ENCODE measurements at regions not wholly inside any gene's neighbourhood (a gene's known extent, or its start where the extent isn't known, plus 50 kb on each side); places are given as distances from the start of the nearest gene placed in this dataset.

DNA sequence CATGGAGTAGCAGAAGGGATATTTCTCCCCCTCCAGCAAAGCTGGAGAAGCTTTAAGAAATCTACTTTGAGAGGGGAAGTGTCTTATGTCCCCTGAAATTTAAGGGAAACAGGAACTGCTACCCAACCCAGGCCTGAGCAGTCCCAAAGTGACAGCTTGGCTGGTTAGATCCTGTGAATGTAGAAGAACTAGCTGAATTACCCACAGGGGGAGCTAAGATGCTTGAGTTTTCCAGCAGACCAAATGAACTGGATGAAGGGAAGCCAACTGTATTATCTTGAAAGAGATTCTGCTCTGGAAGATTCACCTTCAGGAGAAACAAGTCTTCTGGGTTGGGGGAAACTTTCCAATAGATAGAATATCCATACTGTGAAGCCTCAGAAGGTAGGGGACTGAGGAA is 303.3 kb upstream of the MMS22L start:
- no peak for FAIRE-seq
- H3K4me2 ChIP-seq (ENCODE audit: control insufficient read depth, insufficient read depth), result no peak overlapping the region
- POLR2A ChIA-PET, result no interaction called here
- BruUV-seq (replicated peaks), result no TSS peak
- SMC1A ChIA-PET (ENCODE audit: uncharacterized antibody, unreplicated experiment), result interaction anchor here (0.5 to 1.6 kb wide), 3 partner anchors 11 to 514 kb away, joined by 3 to 6 read pairs (median 4); no protein-coding TSS in a partner anchor
- H3K4me3 ChIP-seq, result no peak overlapping the region
- H3K9ac ChIP-seq (ENCODE audit: control insufficient read depth, insufficient read depth, low read length), result no peak overlapping the region
- CTCF ChIA-PET, result interaction anchor here (0.7 to 1.6 kb wide), 3 partner anchors 11 to 118 kb away, joined by 3 to 5 read pairs (median 4); no protein-coding TSS in a partner anchor
- DNase-seq (ENCODE audit: low read depth, low spot score), result no peak
- H4K20me1 ChIP-seq (ENCODE audit: control insufficient read depth, insufficient read depth), result no peaks in the 10 kb centered on the region
- ATAC-seq, result peak; percentile 58
- no peak overlapping the region for H2AFZ ChIP-seq (ENCODE audit: control insufficient read depth, low read depth, low read length)
- intact Hi-C loops (cut with micrococcal nuclease; ENCODE audit: unreplicated experiment) (no loop called here), in situ Hi-C loops (cut with MboI) (no loop called here)
- no peaks in the 10 kb centered on the region for H3K79me2 ChIP-seq (ENCODE audit: control insufficient read depth, insufficient read depth, low read length)
- H3K36me3 ChIP-seq (ENCODE audit: control insufficient read depth in 2 of 2, insufficient read depth in 2 of 2, low read length in 1 of 2), result no peaks in the 10 kb centered on the region
- H3K9me3 ChIP-seq (replicated peaks; ENCODE audit: control insufficient read depth, insufficient read depth, low read length), result no peaks in the 10 kb centered on the region
- H3K27me3 ChIP-seq (replicated peaks in 1 of 2; ENCODE audit: control insufficient read depth in 2 of 2, insufficient read depth in 2 of 2, low read length in 1 of 2), result no peaks in the 10 kb centered on the region
- no peaks in the 10 kb centered on the region for H3K4me1 ChIP-seq (ENCODE audit: control insufficient read depth, insufficient read depth, low read length)
- no peak overlapping the region for H3K27ac ChIP-seq (ENCODE audit: control insufficient read depth, insufficient read depth)
- RAD21 ChIA-PET (ENCODE audit: unreplicated experiment), result no interaction called here
- TF ChIP-seq RAD21 (IDR thresholded peaks at IDR 0.05; ENCODE audit: insufficient read depth, low read depth, low read length), result peak; percentile 53
- TF ChIP-seq, protein P1, sequence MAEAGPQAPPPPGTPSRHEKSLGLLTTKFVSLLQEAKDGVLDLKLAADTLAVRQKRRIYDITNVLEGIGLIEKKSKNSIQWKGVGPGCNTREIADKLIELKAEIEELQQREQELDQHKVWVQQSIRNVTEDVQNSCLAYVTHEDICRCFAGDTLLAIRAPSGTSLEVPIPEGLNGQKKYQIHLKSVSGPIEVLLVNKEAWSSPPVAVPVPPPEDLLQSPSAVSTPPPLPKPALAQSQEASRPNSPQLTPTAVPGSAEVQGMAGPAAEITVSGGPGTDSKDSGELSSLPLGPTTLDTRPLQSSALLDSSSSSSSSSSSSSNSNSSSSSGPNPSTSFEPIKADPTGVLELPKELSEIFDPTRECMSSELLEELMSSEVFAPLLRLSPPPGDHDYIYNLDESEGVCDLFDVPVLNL (IDR thresholded peaks at IDR 0.05; ENCODE audit: low read depth, low read length), result no peak
- TF ChIP-seq POLR2A (IDR thresholded peaks at IDR 0.05; ENCODE audit: low read depth, low read length), result no peak
- TF ChIP-seq RAD51 (IDR thresholded peaks at IDR 0.05), result no peak
- TF ChIP-seq SREBF1 (IDR thresholded peaks at IDR 0.05; ENCODE audit: low read length), result no peak
- TF ChIP-seq POU2F2 (IDR thresholded peaks at IDR 0.05; ENCODE audit: borderline replicate concordance, low read depth, low read length), result no peak
- TF ChIP-seq FOXK2 (IDR thresholded peaks at IDR 0.05), result no peak
- TF ChIP-seq ZNF687 (IDR thresholded peaks at IDR 0.05), result no peak
- TF ChIP-seq, protein P2, sequence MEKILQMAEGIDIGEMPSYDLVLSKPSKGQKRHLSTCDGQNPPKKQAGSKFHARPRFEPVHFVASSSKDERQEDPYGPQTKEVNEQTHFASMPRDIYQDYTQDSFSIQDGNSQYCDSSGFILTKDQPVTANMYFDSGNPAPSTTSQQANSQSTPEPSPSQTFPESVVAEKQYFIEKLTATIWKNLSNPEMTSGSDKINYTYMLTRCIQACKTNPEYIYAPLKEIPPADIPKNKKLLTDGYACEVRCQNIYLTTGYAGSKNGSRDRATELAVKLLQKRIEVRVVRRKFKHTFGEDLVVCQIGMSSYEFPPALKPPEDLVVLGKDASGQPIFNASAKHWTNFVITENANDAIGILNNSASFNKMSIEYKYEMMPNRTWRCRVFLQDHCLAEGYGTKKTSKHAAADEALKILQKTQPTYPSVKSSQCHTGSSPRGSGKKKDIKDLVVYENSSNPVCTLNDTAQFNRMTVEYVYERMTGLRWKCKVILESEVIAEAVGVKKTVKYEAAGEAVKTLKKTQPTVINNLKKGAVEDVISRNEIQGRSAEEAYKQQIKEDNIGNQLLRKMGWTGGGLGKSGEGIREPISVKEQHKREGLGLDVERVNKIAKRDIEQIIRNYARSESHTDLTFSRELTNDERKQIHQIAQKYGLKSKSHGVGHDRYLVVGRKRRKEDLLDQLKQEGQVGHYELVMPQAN (conservative IDR thresholded peaks at IDR 0.05), result no peak
- TF ChIP-seq CTCF (IDR thresholded peaks at IDR 0.05 in 2 of 3, conservative IDR thresholded peaks at IDR 0.05 in 1 of 3; ENCODE audit: control insufficient read depth in 2 of 3, extremely low read depth in 1 of 3, insufficient read depth in 1 of 3, low read depth in 3 of 3, low read length in 3 of 3), result peak in 2 of 3 experiments; percentile 24 to 27; a peak in 3 of 6 replicates
- TF ChIP-seq BHLHE40 (IDR thresholded peaks at IDR 0.05; ENCODE audit: borderline replicate concordance in 1 of 2, low read depth in 2 of 2, low read length in 1 of 2), result no peak
- TF ChIP-seq CEBPB (IDR thresholded peaks at IDR 0.05; ENCODE audit: borderline replicate concordance in 1 of 2, low read depth in 2 of 2, low read length in 2 of 2), result no peak
- TF ChIP-seq ZNF274 (IDR thresholded peaks at IDR 0.05; ENCODE audit: insufficient read depth, insufficient read length), result no peak
- no peak for TF ChIP-seq KDM1A (IDR thresholded peaks at IDR 0.05; ENCODE audit: borderline replicate concordance)
- TF ChIP-seq TAF1 (IDR thresholded peaks at IDR 0.05; ENCODE audit: borderline replicate concordance, low read depth, low read length), result no peak
- TF ChIP-seq ZNF207 (IDR thresholded peaks at IDR 0.05; ENCODE audit: borderline replicate concordance), result no peak
- TF ChIP-seq SMC3 (IDR thresholded peaks at IDR 0.05; ENCODE audit: borderline replicate concordance, low read length), result peak; percentile 22; the same call in 1 of the 2 replicates

Measured in GM12878 (cell line).